ENCODE measurements at regions not wholly inside any gene's neighbourhood (a gene's known extent, or its start where the extent isn't known, plus 50 kb on each side); places are given as distances from the start of the nearest gene placed in this dataset.

DNA sequence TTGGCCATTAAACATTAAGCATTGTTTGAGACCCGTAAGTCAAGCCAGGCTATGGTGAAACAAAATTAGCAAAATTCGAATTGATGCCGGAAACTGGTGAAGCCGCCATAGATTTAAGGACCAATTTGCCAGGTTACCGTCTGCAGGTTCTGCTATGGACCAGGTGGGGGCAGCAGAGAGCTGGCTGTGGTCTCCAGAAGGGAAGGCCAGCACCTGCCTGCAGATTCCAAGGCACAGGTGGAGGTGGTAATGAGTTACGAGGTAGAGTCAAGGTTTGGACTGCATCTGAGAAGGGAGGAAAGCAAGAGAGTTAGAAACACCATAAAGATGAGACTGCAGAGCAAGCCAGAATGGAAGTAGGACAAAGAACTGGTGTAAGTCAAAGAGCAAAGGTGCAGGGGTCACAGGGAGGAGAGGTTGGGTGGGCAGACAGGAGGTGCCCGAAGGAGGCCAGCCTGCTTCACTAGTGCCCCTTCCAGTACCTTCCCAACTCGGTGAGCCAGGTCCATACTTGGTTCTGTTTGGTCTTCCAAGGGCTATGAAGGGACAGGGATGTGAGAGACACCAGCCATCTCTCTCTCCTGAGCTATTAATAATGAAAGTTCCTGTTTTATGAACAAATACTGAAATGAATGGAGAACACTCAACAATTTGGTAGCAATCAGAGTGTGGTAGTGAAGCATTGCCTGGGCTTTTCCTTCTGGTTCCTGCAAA lies 131.6 kb upstream of the ESR1 start:
- TF ChIP-seq, protein P1, sequence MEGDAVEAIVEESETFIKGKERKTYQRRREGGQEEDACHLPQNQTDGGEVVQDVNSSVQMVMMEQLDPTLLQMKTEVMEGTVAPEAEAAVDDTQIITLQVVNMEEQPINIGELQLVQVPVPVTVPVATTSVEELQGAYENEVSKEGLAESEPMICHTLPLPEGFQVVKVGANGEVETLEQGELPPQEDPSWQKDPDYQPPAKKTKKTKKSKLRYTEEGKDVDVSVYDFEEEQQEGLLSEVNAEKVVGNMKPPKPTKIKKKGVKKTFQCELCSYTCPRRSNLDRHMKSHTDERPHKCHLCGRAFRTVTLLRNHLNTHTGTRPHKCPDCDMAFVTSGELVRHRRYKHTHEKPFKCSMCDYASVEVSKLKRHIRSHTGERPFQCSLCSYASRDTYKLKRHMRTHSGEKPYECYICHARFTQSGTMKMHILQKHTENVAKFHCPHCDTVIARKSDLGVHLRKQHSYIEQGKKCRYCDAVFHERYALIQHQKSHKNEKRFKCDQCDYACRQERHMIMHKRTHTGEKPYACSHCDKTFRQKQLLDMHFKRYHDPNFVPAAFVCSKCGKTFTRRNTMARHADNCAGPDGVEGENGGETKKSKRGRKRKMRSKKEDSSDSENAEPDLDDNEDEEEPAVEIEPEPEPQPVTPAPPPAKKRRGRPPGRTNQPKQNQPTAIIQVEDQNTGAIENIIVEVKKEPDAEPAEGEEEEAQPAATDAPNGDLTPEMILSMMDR (IDR thresholded peaks at IDR 0.05), result peak; percentile 76
- peak; percentile 68 for TF ChIP-seq RAD21 (IDR thresholded peaks at IDR 0.05; ENCODE audit: low read length)
